ENCODE measurements at regions not wholly inside any gene's neighbourhood (a gene's known extent, or its start where the extent isn't known, plus 50 kb on each side); places are given as distances from the start of the nearest gene placed in this dataset.

- intact Hi-C loops (cut with DNase I): no loop called here
- TF ChIP-seq CTCF (IDR thresholded peaks at IDR 0.05): no peak
- no peak for TF ChIP-seq POLR2A (IDR thresholded peaks at IDR 0.05)
- no peaks in the 10 kb centered on the region for H3K27me3 ChIP-seq
- no peak overlapping the region for H3K27ac ChIP-seq
- H3K4me3 ChIP-seq: no peak overlapping the region
- ATAC-seq: no peak
- 21 to 27% methylated on average over 4 of the region's 4 CpGs for WGBS, 2 donors
- H3K9me3 ChIP-seq: no peaks in the 10 kb centered on the region
- no peaks in the 10 kb centered on the region for H3K4me1 ChIP-seq
- DNase-seq: no peak
- no peaks in the 10 kb centered on the region for H3K36me3 ChIP-seq (replicated peaks in 1 of 2; ENCODE audit: insufficient read depth in 1 of 2, low read depth in 2 of 2)
These were observed 394.0 kb downstream of the EPHA4 start for GRCh38 chr2:221178139-221178538.

GRCh38 chr2:221186873-221187272 lies 385.2 kb downstream of the EPHA4 start:
- TF ChIP-seq POLR2A (IDR thresholded peaks at IDR 0.05): no peak
- no peak for TF ChIP-seq CTCF (IDR thresholded peaks at IDR 0.05)
- Histone ChIP-seq H3K27me3 (no peaks in the 10 kb centered on the region), H3K4me3 (no peak overlapping the region), H3K27ac (no peak overlapping the region), H3K36me3 (replicated peaks in 1 of 2; ENCODE audit: insufficient read depth in 1 of 2, low read depth in 2 of 2) (no peaks in the 10 kb centered on the region), H3K4me1 (no peaks in the 10 kb centered on the region), H3K9me3 (no peaks in the 10 kb centered on the region)
- WGBS, 2 donors: 49 to 55% methylated on average over 3 of the region's 3 CpGs
- intact Hi-C loops (cut with DNase I): no loop called here
- DNase-seq: no peak
- no peak for ATAC-seq

- H3K27ac ChIP-seq: no peak overlapping the region
- intact Hi-C loops (cut with DNase I): no loop called here
- no peaks in the 10 kb centered on the region for H3K36me3 ChIP-seq (replicated peaks in 1 of 2; ENCODE audit: insufficient read depth in 1 of 2, low read depth in 2 of 2)
- H3K9me3 ChIP-seq: no peaks in the 10 kb centered on the region
- WGBS, 2 donors: 23 to 37% methylated on average over 8 of the region's 8 CpGs
- no peaks in the 10 kb centered on the region for H3K4me1 ChIP-seq
- no peak for DNase-seq
- no peak overlapping the region for H3K4me3 ChIP-seq
- ATAC-seq: no peak
- TF ChIP-seq POLR2A (IDR thresholded peaks at IDR 0.05) (no peak), CTCF (IDR thresholded peaks at IDR 0.05) (no peak)
- H3K27me3 ChIP-seq: no peaks in the 10 kb centered on the region
These were observed 382.6 kb downstream of the EPHA4 start for GRCh38 chr2:221189431-221190067.

- DNase-seq (no peak), ATAC-seq (no peak)
- Histone ChIP-seq H3K27ac (no peak overlapping the region), H3K4me3 (no peak overlapping the region), H3K27me3 (no peaks in the 10 kb centered on the region), H3K36me3 (replicated peaks in 1 of 2; ENCODE audit: insufficient read depth in 1 of 2, low read depth in 2 of 2) (no peaks in the 10 kb centered on the region), H3K4me1 (no peaks in the 10 kb centered on the region), H3K9me3 (no peaks in the 10 kb centered on the region)
- intact Hi-C loops (cut with DNase I): no loop called here
- 85 to 91% methylated on average over 1 of the region's 1 CpG for WGBS, 2 donors
- TF ChIP-seq POLR2A (IDR thresholded peaks at IDR 0.05): no peak
- no peak for TF ChIP-seq CTCF (IDR thresholded peaks at IDR 0.05)
These were observed 376.3 kb downstream of the EPHA4 start for GRCh38 chr2:221195829-221196228.

GRCh38 chr2:221197225-221197856 lies 374.8 kb downstream of the EPHA4 start:
- Histone ChIP-seq H3K36me3 (replicated peaks in 1 of 2; ENCODE audit: insufficient read depth in 1 of 2, low read depth in 2 of 2) (no peaks in the 10 kb centered on the region), H3K4me3 (no peak overlapping the region), H3K9me3 (no peaks in the 10 kb centered on the region), H3K4me1 (no peaks in the 10 kb centered on the region), H3K27ac (no peak overlapping the region), H3K27me3 (no peaks in the 10 kb centered on the region)
- TF ChIP-seq CTCF (IDR thresholded peaks at IDR 0.05): no peak
- no peak for TF ChIP-seq POLR2A (IDR thresholded peaks at IDR 0.05)
- intact Hi-C loops (cut with DNase I): no loop called here
- 49 to 57% methylated on average over 4 of the region's 4 CpGs for WGBS, 2 donors
- ATAC-seq (no peak), DNase-seq (no peak)

Measured in body of pancreas (tissue), 4 donors.